ENCODE measurements at regions not wholly inside any gene's neighbourhood (a gene's known extent, or its start where the extent isn't known, plus 50 kb on each side); places are given as distances from the start of the nearest gene placed in this dataset.

GRCh38 chr17:70344386-70345060, 175.2 kb downstream of the KCNJ2 start:
- ATAC-seq (no peak), DNase-seq (ENCODE audit: low spot score) (no peak)
- peaks cover 11% of the 10 kb centered on the region for H3K4me1 Mint-ChIP-seq
- no peak overlapping the region for H3K27ac Mint-ChIP-seq
- no peak for TF ChIP-seq ZNF138 (CRISPR knock-in tag; conservative IDR thresholded peaks at IDR 0.05)
- no peak overlapping the region for H3K4me3 Mint-ChIP-seq
- peaks cover 2% of the 10 kb centered on the region; the same call in 1 of the 2 replicates for H3K27me3 Mint-ChIP-seq (ENCODE audit: low read depth)
- no peaks in the 10 kb centered on the region for H3K9me3 Mint-ChIP-seq
- no peaks in the 10 kb centered on the region for H3K36me3 Mint-ChIP-seq
- ChIA-PET CTCF (no interaction called here), POLR2A (no interaction called here)

- no peaks in the 10 kb centered on the region for H3K36me3 Mint-ChIP-seq
- no peak overlapping the region for H3K27ac Mint-ChIP-seq
- no peak for TF ChIP-seq ZNF532 (CRISPR knock-in tag; IDR thresholded peaks at IDR 0.05; ENCODE audit: borderline replicate concordance)
- no peak for TF ChIP-seq PREB (CRISPR knock-in tag; IDR thresholded peaks at IDR 0.05; ENCODE audit: borderline replicate concordance)
- no peak for TF ChIP-seq PRRX2 (CRISPR knock-in tag; IDR thresholded peaks at IDR 0.05)
- no peak for TF ChIP-seq ATF2 (CRISPR knock-in tag; IDR thresholded peaks at IDR 0.05; ENCODE audit: borderline replicate concordance, low read depth)
- TF ChIP-seq SMAD4 (CRISPR knock-in tag; IDR thresholded peaks at IDR 0.05): no peak
- TF ChIP-seq STAT6 (CRISPR knock-in tag; conservative IDR thresholded peaks at IDR 0.05; ENCODE audit: low read depth): no peak
- TF ChIP-seq SP1 (CRISPR knock-in tag; conservative IDR thresholded peaks at IDR 0.05): no peak
- TF ChIP-seq ZNF512 (CRISPR knock-in tag; IDR thresholded peaks at IDR 0.05; ENCODE audit: borderline replicate concordance): no peak
- TF ChIP-seq ZNF138 (CRISPR knock-in tag; conservative IDR thresholded peaks at IDR 0.05): no peak
- no peak for TF ChIP-seq OVOL2 (CRISPR knock-in tag; IDR thresholded peaks at IDR 0.05; ENCODE audit: borderline replicate concordance)
- TF ChIP-seq AR (CRISPR knock-in tag; IDR thresholded peaks at IDR 0.05): no peak
- no peak for TF ChIP-seq ATF3 (CRISPR knock-in tag; conservative IDR thresholded peaks at IDR 0.05)
- no peak for TF ChIP-seq EMX1 (CRISPR knock-in tag; IDR thresholded peaks at IDR 0.05)
- TF ChIP-seq ZNF423 (CRISPR knock-in tag; IDR thresholded peaks at IDR 0.05): no peak
- CTCF ChIA-PET: no interaction called here
- H3K4me1 Mint-ChIP-seq: peaks cover 11% of the 10 kb centered on the region
- H3K27me3 Mint-ChIP-seq (ENCODE audit: low read depth): peaks cover 2% of the 10 kb centered on the region; the same call in 1 of the 2 replicates
- no peak overlapping the region for H3K4me3 Mint-ChIP-seq
- no peaks in the 10 kb centered on the region for H3K9me3 Mint-ChIP-seq
- DNase-seq (ENCODE audit: low spot score) (no peak), ATAC-seq (no peak)
- POLR2A ChIA-PET: no interaction called here
These were observed 175.7 kb downstream of the KCNJ2 start for GRCh38 chr17:70345061-70345460.
